ENCODE measurements at regions not wholly inside any gene's neighbourhood (a gene's known extent, or its start where the extent isn't known, plus 50 kb on each side); places are given as distances from the start of the nearest gene placed in this dataset.

- DNase-seq (ENCODE audit: insufficient read length, low spot score) (no peak), FAIRE-seq (no peak)
- TF ChIP-seq POLR2A (IDR thresholded peaks at IDR 0.05; ENCODE audit: low read depth, low read length) = no peak
Measured at GRCh38 chr7:93006480-93007095, 111.2 kb downstream of the SAMD9 start.

- no peak for FAIRE-seq
- TF ChIP-seq POLR2A (IDR thresholded peaks at IDR 0.05; ENCODE audit: low read depth, low read length) = no peak
- DNase-seq (ENCODE audit: insufficient read length, low spot score) = no peak
Measured at GRCh38 chr7:93004906-93005305, 112.9 kb downstream of the SAMD9 start.

DNA sequence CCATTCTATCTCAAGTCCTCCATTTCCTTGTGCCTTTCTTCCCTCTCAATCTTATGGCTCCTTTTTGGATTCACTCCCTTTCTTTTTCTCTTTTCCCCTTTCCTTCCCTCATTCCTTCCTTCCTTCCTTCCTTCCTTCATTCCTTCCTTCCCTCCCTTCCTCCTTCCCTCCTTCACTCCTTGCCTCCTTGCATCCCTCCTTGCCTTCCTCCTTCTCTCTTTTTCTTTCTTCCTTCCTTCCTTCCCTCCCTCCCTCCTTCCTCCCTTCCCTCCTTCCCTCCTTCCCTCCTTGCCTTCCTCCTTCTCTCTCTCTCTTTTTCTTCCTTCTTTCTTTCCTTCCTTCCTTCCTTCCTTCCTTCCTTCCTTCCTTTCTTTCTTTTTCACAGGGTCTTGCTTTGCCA is 120.1 kb downstream of the SAMD9 start:
- no peak for TF ChIP-seq POLR2A (IDR thresholded peaks at IDR 0.05; ENCODE audit: low read depth, low read length)
- DNase-seq (ENCODE audit: insufficient read length, low spot score) = no peak
- FAIRE-seq = no peak

DNA sequence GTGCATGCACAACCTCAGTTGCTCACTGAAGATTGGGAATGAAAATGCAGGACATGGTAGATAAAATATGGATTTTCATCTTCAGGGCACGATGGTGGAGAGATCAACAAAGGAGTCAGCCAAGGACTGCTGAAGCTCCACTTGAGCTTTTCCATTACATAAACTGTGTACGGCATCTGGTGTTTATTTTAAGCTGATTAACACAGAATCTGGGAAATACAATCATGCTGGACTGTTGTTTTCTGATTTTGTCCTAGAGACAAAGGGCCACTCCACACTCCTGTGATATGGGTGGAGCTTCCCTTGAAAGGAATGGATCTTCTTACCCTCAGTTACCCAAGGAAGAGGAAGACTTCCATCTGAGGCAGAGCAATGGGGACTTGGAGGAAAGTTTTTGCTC is 120.6 kb downstream of the SAMD9 start:
- DNase-seq (ENCODE audit: insufficient read length, low spot score) = no peak
- FAIRE-seq = no peak

DNA sequence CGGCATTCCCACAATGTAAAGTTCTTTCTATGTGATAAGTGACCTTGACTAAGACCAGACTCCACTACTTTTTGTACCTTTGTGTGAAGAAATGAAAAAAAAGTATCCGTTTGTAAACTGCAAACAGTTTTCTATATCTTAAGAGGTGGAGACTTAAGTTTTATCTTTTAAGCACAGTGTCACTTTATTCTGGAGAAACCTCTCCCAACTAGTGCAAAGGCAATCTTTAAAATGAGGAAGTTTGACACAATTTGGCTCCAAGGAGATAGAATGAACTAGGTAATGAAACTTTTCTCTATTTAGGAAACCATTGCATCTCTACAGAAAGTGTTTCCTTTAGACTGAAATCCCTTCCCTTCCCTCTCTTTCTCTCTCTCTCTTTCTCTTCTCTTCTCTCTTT is 122.9 kb downstream of the SAMD9 start:
- no peak for FAIRE-seq
- no peak for TF ChIP-seq POLR2A (IDR thresholded peaks at IDR 0.05; ENCODE audit: low read depth, low read length)
- DNase-seq (ENCODE audit: insufficient read length, low spot score) = no peak

More for the DNA sequence above, 120.6 kb downstream of the SAMD9 start:
- no peak for TF ChIP-seq POLR2A (IDR thresholded peaks at IDR 0.05; ENCODE audit: low read depth, low read length)

- FAIRE-seq = no peak
- DNase-seq (ENCODE audit: insufficient read length, low spot score) = no peak
- no peak for TF ChIP-seq POLR2A (IDR thresholded peaks at IDR 0.05; ENCODE audit: low read depth, low read length)
Measured at GRCh38 chr7:92992932-92993331, 124.8 kb downstream of the SAMD9 start.

- FAIRE-seq = no peak
- DNase-seq (ENCODE audit: insufficient read length, low spot score) = no peak
- TF ChIP-seq POLR2A (IDR thresholded peaks at IDR 0.05; ENCODE audit: low read depth, low read length) = no peak
Measured at GRCh38 chr7:92992483-92992882, 125.3 kb downstream of the SAMD9 start.

DNA sequence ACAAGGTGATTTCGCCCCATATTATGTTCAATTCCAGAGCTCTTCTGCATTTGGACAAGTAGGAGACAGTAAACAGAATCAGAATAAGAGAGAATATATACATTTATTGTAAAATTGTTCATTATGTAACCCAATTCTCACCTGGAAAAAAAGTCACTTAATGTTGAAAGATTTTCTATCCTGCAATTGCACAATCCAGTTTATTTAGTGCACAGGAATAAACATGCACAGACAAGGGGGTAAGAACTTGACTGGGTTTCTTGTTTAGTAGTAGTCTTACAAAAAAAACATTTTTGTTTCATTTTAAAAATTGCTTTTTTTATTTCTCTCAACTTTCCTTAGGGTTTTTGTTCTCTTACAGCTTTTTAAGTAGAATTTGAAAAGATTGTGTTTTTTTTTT is 126.6 kb downstream of the SAMD9 start:
- FAIRE-seq = no peak
- TF ChIP-seq POLR2A (IDR thresholded peaks at IDR 0.05; ENCODE audit: low read depth, low read length) = no peak

DNA sequence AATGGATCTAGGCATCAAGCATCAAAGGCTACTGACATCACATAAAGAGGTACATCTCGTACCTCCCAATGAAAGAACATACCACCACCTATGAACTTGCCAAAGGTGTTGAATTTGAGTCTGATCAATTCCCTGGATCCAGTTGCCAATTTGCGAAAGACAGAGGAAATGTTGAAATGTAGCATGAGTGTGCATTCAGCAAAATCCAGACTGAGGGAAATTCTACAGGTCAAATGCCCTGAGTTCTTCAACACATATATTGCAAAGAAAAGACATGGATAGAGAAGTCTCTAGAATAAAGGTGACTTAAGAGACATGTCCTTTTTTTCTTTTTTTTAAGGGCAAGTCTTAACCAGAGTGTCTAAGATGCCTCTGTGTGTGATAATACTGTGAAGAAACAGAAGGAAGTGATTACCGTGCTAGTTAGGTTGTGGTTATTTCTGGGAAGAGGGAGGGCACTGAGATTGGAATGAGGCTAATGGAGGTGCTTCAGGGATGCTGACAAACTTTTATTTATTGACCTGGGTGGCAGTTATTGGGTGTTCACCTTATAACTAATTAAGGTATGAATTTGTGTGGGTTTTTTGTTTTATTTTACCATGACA is 128.7 kb downstream of the SAMD9 start:
- FAIRE-seq (no peak), DNase-seq (ENCODE audit: insufficient read length, low spot score) (no peak)
- no peak for TF ChIP-seq POLR2A (IDR thresholded peaks at IDR 0.05; ENCODE audit: low read depth, low read length)

More for the DNA sequence above, 126.6 kb downstream of the SAMD9 start:
- no peak for DNase-seq (ENCODE audit: insufficient read length, low spot score)

DNA sequence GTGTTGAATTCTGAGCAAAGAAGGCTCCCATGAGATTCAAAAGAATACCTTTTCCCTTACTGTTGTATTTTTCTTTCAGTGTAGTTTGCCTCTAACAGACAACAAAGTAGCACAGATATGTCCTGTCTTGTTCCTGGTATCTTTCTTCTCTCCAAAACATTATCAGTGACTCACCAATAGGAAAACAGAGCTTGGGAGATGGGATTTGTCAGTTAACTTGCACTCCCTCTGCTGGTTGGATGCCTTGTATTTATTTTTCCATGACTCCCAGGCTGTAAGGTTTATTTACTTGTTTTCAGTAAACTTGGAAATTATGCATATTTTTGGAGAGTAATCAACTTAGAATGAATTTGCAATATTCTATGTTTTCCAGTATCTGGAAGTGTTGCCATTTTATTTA is 129.7 kb downstream of the SAMD9 start:
- DNase-seq (ENCODE audit: insufficient read length, low spot score) (no peak), FAIRE-seq (peak; percentile 30)
- TF ChIP-seq POLR2A (IDR thresholded peaks at IDR 0.05; ENCODE audit: low read depth, low read length) = no peak

DNA sequence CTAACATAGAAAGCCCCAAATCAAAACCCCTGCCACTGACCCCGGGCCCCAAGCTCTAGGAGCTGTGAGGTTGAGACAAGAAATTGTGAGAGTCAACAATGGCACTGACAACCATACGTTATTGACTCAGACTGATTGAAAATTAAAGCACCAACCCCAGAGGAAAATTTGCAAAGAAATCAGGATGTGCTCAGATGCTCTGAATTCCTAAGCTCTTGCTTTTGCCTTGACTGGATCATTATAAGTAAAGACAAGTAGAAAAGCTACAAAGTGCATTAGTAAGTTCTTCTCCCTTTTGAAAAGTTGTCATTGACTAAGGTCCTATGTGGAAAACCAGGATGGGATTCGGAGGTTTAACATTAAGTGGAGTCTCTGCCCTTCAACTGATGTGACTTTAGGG is 130.2 kb downstream of the SAMD9 start:
- FAIRE-seq = no peak
- no peak for TF ChIP-seq POLR2A (IDR thresholded peaks at IDR 0.05; ENCODE audit: low read depth, low read length)

GRCh38 chr7:92987095-92987494 is 130.7 kb downstream of the SAMD9 start:
- no peak for TF ChIP-seq POLR2A (IDR thresholded peaks at IDR 0.05; ENCODE audit: low read depth, low read length)
- FAIRE-seq (no peak), DNase-seq (ENCODE audit: insufficient read length, low spot score) (no peak)

More for the DNA sequence above, 130.2 kb downstream of the SAMD9 start:
- no peak for DNase-seq (ENCODE audit: insufficient read length, low spot score)

GRCh38 chr7:92982928-92983327 is 134.9 kb downstream of the SAMD9 start:
- TF ChIP-seq POLR2A (IDR thresholded peaks at IDR 0.05; ENCODE audit: low read depth, low read length) = no peak
- DNase-seq (ENCODE audit: insufficient read length, low spot score) = no peak
- FAIRE-seq = no peak

- DNase-seq (ENCODE audit: insufficient read length, low spot score) = no peak
- FAIRE-seq = no peak
- TF ChIP-seq POLR2A (IDR thresholded peaks at IDR 0.05; ENCODE audit: low read depth, low read length) = no peak
Measured at GRCh38 chr7:92976931-92977330, 140.6 kb upstream of the CDK6 start.

DNA sequence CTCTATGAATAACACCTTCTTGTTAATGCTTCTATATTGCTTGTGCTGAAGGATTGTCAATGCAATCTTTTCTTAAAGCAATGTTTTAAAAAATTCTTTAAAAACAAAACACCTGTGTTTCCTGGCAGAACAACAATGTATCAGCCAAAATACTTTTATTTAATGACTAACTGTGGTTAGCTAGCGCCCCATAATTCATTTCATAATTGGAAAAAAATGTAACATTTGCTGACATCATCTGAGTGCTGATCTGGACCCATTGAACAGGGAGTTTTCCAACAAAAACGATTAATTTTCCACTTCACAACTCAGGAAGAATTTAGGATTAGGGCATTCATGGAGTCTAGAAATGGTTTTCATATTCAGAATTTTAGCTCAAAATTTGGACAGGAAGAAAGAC is 137.6 kb upstream of the CDK6 start:
- no peak for TF ChIP-seq POLR2A (IDR thresholded peaks at IDR 0.05; ENCODE audit: low read depth, low read length)
- DNase-seq (ENCODE audit: insufficient read length, low spot score) (no peak), FAIRE-seq (no peak)
